Ecto neural progenitor cell (in vitro differentiated cells): ENCODE measurements at regions not wholly inside any gene's neighbourhood (a gene's known extent, or its start where the extent isn't known, plus 50 kb on each side); places are given as distances from the start of the nearest gene placed in this dataset.
"Not testable (repeated sequence)": the region's sequence is repeated elsewhere in the genome, so short reads cannot be mapped to it uniquely, and the experiment has no call there.

Experiments
- DNase-seq: peaks from one replicate; pipeline ENCODE4 v3.0.0-alpha.2; 2018; ENCODE audit warnings: low spot score

- no peak for DNase-seq
Observed at GRCh38 chr12:75641031-75641780, 129.8 kb upstream of the KRR1 start.

DNA sequence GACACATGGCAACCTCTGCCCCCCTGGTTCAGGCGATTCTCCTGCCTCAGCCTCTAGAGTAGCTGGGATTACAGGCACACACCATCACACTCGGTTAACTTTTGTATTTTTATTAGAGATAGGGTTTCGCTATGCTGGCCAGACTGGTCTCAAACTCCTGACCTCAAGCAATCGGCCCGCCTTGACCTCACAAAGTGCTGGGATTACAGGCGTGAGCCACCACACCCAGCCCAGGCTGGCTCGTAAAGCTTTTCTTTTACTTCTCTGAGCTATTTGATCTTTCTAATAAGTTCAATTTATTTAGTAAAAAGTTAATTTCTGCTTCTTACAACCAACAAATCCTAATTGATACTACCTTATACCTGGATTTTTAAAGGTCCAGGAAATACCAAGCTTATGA is 127.4 kb upstream of the KRR1 start:
- no peak for DNase-seq

DNA sequence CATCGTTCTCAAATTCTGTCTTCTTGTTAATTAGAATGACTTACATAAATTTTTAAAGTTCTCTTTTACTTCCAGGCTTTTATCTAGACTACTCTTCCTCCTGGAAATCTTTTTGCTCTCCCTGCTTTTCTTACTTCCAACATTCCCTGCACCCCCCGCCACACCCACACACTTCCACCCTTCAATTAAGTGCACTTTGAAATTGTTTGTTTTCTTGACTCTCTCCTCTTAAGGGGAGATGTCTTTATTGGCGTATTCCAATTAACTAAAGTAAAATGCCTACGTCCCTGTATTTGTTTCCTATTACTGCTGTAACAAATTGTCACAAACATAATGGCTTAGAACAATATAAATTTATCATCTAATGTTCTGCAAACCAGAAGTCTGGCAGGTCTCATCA is 125.2 kb upstream of the KRR1 start:
- no peak for DNase-seq

DNA sequence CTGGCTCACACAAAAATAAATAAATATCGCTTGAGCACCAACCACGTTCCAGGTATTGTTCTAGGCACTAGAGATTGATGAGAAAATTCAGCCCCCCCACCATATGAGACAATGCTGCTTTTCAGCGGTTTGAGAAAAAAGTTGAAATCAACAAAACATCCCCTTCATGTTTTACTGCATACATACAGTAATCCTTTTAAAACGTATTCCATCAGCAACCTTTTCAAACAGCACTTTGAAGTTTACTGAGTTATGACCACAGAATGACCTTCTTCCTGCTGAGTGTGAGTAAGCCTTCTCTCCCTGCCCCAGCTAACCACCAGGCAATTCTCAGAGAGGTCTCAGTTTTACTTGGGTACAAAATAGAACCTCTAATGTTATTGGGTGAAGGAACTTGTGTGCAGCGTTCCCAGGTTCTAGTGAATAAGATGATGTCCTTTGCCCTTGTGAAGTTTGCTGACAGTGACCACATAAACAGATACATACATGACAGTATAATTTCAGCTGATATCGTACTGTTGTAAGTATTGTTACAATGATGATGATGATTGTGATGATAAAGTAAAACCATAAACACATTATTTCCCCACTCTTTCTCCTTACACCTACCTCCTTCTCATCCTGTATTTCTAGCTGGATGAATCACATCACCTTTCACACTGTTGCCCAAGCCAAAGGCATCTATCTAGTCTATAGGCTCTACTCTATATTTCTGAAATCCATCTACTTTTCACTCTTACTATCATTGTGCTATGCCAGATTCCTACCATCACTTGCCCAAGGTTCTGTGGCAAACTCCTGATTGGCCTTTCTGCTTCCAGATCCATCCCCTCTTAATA is 124.4 kb upstream of the KRR1 start:
- no peak for DNase-seq

DNA sequence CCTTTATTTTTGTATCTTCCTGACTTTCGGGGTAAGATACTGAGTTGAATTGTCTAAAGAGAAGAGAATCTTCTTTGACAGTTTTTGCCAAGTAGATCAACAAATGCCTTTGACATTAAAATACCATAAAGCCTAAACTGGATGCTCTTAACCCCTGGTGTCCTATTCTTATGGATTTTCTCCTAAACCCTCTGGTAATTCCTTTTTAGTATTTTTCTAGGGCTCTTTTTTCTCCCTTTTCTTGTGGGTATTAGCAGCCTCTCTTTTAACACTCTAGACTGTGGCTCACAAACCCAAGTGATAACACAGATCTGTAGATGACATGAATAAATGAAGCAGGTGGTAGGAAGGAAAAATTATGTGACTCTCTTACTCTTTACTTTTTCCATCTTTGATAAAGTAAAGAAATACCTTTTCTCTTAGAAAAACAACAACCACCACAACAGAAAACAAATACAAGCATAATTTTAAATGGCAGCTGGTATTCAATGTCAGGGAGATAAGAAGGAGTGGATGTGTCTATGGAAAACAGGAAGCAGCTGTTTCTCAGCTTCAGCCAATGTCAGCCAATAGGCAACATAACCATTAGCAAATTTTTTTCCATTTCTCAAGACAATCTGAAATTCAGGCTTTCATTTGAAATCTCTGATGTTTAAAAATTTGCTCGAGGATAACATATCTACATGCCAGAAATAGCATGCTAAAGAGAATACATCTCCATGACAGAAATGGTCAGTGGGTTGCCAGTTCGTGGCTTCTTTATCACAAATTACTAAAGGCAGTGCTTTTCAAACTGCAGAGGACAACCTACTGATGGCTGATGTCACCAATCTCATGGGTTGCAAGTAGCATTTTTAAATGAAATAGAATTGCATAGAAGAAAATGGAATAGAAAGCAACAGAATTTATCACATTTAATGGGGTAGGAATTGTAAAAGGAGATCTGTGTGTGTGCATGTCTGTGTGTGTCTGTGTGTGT is 123.1 kb upstream of the KRR1 start:
- DNase-seq = no peak

GRCh38 chr12:75633789-75634188 is 122.4 kb upstream of the KRR1 start:
- no peak for DNase-seq

- DNase-seq = no peak
Observed at GRCh38 chr12:75632442-75632841, 121.0 kb upstream of the KRR1 start.

- DNase-seq = no peak
Observed at GRCh38 chr12:75631831-75632230, 120.4 kb upstream of the KRR1 start.

DNA sequence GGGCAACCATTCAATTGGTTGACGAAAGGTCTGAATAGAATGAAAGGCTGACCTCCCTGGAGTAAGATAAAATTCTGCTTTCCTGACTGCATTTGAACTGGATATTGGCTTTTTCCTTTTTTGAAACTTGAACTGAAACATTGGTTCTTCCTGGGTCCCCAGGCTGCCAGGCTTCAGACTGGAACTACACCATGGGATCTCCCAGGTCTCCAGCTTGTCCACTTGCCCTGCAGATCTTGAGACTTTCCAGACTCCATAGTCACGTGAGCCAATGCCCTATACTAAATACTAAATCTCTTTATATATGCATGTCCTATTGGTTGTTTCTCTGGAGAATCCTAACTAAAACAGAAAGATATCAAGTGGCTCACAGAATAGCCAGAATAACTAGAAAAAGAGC is 118.7 kb upstream of the KRR1 start:
- DNase-seq = no peak

GRCh38 chr12:75628916-75629315 is 117.5 kb upstream of the KRR1 start:
- DNase-seq = no peak

DNA sequence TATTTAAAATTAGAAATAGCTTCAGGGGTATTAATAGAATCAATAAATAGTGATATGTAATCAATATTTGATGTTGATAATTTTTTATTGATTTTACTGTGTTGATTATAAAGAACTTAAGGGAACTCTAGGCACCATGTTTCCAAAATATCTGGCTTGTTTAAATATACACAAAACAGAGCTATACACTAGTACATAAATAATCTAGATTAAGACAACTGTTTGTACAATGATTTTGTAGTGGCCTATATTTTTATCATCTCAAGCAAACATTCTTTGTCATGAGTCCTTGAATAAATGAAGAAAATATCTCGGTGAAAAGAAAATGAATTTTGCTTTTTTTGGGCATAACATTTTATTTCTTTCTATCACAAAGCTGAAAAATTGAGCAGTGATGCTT is 117.1 kb upstream of the KRR1 start:
- DNase-seq = no peak

DNA sequence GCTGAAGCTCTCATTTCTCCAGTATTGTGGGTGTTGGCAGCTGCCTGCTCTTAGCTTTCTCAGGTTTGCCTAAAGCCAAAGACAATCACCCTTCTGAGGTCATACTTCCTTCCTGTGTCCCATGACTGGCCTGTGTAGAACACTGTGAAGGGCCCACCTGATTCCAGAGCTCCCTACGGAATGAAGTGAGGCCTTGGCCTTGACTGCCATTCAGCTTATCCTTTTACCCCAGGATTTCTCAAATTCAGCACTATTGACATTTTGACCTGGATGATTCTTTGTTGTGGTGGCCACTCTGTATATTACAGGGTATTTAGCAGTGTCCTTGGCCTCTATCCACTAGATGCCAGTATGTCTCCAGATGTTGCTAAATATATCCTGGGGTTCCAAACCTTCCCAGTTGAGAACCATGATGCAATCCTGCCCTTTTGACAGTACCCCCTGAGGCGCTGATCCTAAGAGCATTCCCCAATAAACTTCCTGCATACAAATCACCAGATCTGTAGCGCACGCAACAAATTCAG is 112.3 kb upstream of the KRR1 start:
- DNase-seq = no peak

- no peak for DNase-seq
Observed at GRCh38 chr12:75622492-75622891, 111.1 kb upstream of the KRR1 start.

DNA sequence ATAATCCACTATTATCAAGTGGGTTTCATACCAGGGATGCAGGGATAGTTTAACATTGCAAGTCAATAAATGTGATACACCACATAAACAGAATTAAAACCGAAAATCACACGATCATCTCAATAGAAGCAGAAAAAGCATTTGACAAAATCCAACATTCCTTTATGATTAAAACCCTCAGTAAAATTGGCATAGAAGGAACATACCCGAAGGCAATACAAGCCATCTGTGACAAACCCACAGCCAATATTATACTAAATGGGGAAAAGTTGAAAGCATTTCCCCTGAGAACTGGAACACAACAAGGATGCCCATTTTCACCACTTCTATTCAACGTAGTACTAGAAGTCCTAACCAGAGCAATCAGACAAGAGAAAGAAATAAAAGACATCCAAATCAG is 103.0 kb upstream of the KRR1 start:
- not testable (repeated sequence) for DNase-seq

GRCh38 chr12:75613981-75614380 is 102.6 kb upstream of the KRR1 start:
- no peak for DNase-seq

- DNase-seq = no peak
Observed at GRCh38 chr12:75611041-75611440, 99.6 kb upstream of the KRR1 start.

DNA sequence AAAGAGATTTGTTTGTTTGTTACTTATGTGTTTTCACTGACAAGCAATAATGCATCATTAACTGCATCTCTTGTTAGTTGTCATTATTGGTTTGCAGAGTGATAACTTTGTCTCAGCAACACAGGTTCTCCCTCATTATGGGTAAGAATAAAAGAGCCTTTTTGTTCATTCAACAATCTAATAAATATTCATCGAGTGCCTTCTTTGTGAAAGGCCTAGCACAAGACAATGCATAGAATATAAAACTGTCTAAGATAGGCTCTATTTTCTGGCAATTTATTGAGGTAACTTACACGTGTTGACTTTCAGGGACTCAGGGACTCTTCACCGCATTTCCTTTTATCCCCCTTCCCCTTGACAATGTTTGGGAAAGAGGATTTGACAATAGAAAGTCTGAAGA is 95.5 kb upstream of the KRR1 start:
- DNase-seq = no peak

DNA sequence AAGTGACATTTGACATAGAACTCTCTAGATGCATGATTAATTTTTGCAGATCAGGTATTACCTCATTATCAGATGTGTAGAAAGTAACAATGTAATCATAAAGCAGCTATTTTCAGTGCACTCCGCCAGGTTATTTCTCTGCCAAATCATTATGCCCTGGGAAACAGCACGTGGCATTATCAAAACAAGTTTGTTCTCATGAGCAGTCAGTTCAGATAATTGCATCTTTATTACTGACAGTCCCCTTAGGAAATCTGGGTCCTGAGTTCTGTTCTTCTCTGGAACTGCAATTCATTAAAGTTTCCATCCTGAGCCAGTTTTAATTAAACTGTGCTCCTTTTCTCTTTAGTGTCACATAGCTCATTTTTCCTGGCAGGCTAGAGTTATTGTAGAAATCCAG is 94.7 kb upstream of the KRR1 start:
- DNase-seq = no peak

DNA sequence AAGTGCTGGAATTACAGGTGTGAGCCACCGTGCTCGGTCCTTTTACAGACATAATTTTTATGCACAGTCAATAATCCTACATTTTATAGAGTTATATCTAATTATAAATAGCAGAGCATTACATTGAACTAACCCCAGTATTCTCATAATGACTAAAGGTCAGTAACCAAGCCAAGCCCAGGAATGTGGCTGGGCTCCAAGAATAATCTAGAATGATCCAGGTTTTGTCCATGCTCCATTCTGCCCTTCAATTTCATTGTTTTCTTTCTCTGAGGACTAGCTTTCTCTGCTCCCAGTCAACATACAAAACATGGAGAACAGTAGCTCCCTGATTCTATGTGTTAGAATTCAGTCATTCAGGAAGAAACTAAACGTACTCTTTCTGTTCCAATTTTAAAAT is 92.1 kb upstream of the KRR1 start:
- DNase-seq = no peak

- no peak for DNase-seq
Observed at GRCh38 chr12:75602106-75602505, 90.7 kb upstream of the KRR1 start.

DNA sequence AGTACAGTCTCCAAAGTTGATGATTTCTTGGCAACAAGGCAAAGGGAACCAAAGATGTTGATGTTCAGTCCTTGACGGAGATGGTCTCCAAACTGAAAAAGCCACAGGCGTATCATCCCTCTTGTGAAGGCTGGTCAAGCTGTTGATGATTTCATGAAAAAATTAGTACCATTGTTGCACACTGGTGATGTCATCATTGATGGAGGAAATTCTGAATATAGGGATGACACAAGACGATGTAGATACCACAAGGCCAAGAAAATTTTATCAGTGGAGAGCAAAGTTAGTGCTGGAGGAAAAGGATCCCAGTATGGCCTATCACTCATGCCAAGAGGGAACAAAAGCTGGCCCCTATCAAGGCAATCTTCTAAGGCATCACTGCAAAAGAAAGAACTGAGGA is 88.7 kb upstream of the KRR1 start:
- DNase-seq = no peak

DNA sequence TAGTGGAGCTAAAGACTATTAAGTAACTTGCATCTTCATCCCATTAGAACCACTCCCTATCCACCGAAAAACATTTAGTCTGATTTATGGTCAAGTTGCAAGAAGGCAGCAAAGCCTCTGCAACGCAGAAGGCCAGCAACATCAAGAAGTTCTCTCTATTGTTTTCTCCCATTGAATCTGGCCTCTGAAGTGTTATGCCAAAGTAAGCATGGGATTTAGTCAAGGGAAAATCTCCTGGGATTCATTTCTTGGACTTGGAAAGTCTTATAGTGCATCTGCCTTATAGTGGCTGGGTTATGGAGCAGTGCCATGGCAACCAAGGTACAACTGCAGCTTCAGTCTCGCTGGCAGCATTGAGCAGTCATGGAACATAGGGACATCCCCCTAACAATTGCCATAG is 87.7 kb upstream of the KRR1 start:
- no peak for DNase-seq
